HEK293 (cell line): ENCODE measurements at regions not wholly inside any gene's neighbourhood (a gene's known extent, or its start where the extent isn't known, plus 50 kb on each side); places are given as distances from the start of the nearest gene placed in this dataset.

Experiments
- CTCF ChIP-seq: fragments of 450-650 bp; formaldehyde crosslinking; IDR thresholded peaks from 2 replicates; pipeline ENCODE4 v1.5.1; 2016; ENCODE audit warnings: missing biosample characterization, missing genetic modification characterization
- ZBTB44 ChIP-seq: fragments of 450-650 bp; IDR thresholded peaks from 2 replicates; pipeline ENCODE4 v1.5.1; 2018; ENCODE audit warnings: missing biosample characterization, mild to moderate bottlenecking, missing genetic modification characterization
- ZBTB48 ChIP-seq: fragments of 450-650 bp; formaldehyde crosslinking; IDR thresholded peaks from 2 replicates; pipeline ENCODE4 v1.5.1; 2016; ENCODE audit warnings: missing biosample characterization, missing genetic modification characterization
- ZBTB8A ChIP-seq: fragments of 450-650 bp; formaldehyde crosslinking; IDR thresholded peaks from 2 replicates; pipeline ENCODE4 v1.5.1; 2016; ENCODE audit warnings: missing biosample characterization, missing genetic modification characterization
- ZNF10 ChIP-seq: fragments of 450-650 bp; formaldehyde crosslinking; IDR thresholded peaks from 2 replicates; pipeline ENCODE4 v1.5.1; 2017; ENCODE audit warnings: missing biosample characterization, missing genetic modification characterization
- ZNF175 ChIP-seq: fragments of 450-650 bp; formaldehyde crosslinking; IDR thresholded peaks from 2 replicates; pipeline ENCODE4 v1.5.1; 2016; ENCODE audit warnings: missing biosample characterization, missing genetic modification characterization
- ZNF202 ChIP-seq: fragments of 450-650 bp; formaldehyde crosslinking; IDR thresholded peaks from 2 replicates; pipeline ENCODE4 v1.5.1; 2016; ENCODE audit warnings: missing biosample characterization, missing genetic modification characterization, borderline replicate concordance
- ZNF248 ChIP-seq: fragments of 450-650 bp; formaldehyde crosslinking; IDR thresholded peaks from 2 replicates; pipeline ENCODE4 v1.5.1; 2017; ENCODE audit warnings: missing biosample characterization, missing genetic modification characterization
- ZNF394 ChIP-seq: fragments of 450-650 bp; formaldehyde crosslinking; IDR thresholded peaks from 2 replicates; pipeline ENCODE4 v1.5.1; 2016; ENCODE audit warnings: missing biosample characterization, missing genetic modification characterization, mild to moderate bottlenecking, moderate library complexity, borderline replicate concordance
- ZNF645 ChIP-seq: fragments of 450-650 bp; formaldehyde crosslinking; IDR thresholded peaks from 2 replicates; pipeline ENCODE4; 2016; ENCODE audit warnings: missing biosample characterization, missing genetic modification characterization
- ZNF701 ChIP-seq: fragments of 450-650 bp; formaldehyde crosslinking; IDR thresholded peaks from 2 replicates; pipeline ENCODE4 v1.5.1; 2016; ENCODE audit warnings: missing biosample characterization, missing genetic modification characterization
- ZNF704 ChIP-seq: fragments of 450-650 bp; formaldehyde crosslinking; IDR thresholded peaks from 2 replicates; pipeline ENCODE4 v1.5.1; 2016; ENCODE audit warnings: missing biosample characterization, missing genetic modification characterization

GRCh38 chr1:216892581-216893160, 169.4 kb upstream of the ESRRG start:
- TF ChIP-seq ZNF704 (tag by site-specific recombination) (no peak), ZNF394 (no peak), ZNF645 (tag by site-specific recombination) (no peak), ZBTB48 (tag by site-specific recombination) (no peak), ZNF248 (no peak), CTCF (no peak), ZNF202 (tag by site-specific recombination) (no peak), ZBTB44 (no peak), ZNF175 (tag by site-specific recombination) (no peak), ZNF10 (tag by site-specific recombination) (no peak), ZBTB8A (tag by site-specific recombination) (no peak), ZNF701 (tag by site-specific recombination) (no peak)
